COLO829 (cell line): ENCODE measurements at regions not wholly inside any gene's neighbourhood (a gene's known extent, or its start where the extent isn't known, plus 50 kb on each side); places are given as distances from the start of the nearest gene placed in this dataset.

Experiments used
- DNase-seq: peaks from one replicate; pipeline ENCODE4 v3.0.0; 2012; ENCODE audit warnings: low spot score

DNA sequence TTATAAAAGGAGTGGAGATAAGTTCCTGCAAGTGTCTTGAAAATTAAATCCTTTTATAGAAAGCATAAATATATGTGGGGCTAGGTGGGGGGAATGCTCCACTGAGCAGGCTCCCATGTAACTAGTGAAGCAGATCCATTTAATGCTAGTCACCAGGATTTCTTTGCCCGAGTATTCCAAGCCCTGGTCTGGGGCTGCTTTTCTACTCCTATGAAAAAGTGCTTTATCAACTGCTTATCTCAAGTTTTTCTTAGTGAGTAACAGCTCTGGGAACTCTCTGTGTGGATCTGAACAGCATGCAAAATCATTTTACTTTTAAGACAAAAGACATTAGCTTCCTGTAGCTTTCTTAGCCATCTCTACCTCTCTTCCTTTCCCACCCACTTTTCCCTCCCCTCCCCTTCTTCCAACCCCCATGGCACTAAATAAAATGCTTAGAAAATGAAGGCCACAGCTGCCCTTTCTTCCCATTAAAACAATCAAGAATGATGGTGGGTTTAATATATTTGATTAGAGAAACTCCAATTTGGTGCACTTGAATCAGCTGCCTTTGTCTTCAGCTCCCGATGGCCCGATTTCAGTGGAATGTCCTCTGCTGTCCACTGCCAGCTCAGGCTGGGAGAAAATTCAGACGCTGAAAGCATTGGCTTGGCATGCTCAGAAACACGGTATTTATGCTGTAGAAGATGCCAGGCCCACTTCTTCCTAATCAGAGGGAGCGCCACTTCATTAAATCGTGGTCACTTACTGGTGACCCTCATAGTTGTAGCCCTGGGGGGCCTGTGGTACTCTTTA is 475.1 kb downstream of the FOXO1 start:
- no peak for DNase-seq

DNA sequence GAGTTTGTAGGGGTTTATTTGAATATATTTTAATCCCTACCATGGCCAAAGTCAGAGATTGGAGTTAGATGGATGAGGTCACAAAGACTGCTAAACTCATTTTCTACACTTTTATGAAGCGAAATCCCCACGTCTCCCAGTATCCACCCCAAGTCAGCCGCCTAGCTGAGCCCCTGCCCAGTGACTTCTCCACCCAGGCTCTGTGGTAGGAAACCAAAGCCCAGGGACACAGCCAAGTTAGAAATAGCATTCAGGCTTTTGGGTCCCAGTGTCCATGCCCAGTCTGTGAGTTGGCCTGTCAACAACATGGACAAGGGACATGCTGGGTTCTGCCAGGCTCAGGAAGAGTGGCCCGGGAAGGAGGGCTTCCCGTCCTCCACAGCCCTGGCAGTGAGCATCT is 474.0 kb downstream of the FOXO1 start:
- DNase-seq: no peak

GRCh38 chr13:40192858-40193257 is 473.6 kb downstream of the FOXO1 start:
- no peak for DNase-seq

GRCh38 chr13:40193286-40194223 is 472.9 kb downstream of the FOXO1 start:
- no peak for DNase-seq

GRCh38 chr13:40194224-40194806 is 472.1 kb downstream of the FOXO1 start:
- no peak for DNase-seq

DNA sequence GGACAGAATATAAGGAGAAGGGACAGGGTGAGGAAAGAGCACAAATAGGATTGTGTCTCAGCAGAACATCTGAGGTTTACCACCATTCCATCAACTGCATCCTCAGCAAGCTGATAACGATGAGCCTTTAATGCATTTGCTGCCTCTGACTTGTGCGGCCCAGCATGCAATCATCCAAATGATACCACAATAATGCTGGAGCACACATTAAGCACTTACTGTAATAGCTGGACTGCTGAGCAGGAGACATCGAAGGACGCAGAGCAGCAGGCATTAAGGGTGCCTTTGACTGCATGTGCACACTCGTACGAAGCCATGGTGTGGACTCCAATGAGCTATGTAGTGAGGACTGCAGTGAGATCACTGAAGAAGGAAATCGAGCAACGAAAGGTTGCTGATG is 469.4 kb downstream of the FOXO1 start:
- DNase-seq: no peak

DNA sequence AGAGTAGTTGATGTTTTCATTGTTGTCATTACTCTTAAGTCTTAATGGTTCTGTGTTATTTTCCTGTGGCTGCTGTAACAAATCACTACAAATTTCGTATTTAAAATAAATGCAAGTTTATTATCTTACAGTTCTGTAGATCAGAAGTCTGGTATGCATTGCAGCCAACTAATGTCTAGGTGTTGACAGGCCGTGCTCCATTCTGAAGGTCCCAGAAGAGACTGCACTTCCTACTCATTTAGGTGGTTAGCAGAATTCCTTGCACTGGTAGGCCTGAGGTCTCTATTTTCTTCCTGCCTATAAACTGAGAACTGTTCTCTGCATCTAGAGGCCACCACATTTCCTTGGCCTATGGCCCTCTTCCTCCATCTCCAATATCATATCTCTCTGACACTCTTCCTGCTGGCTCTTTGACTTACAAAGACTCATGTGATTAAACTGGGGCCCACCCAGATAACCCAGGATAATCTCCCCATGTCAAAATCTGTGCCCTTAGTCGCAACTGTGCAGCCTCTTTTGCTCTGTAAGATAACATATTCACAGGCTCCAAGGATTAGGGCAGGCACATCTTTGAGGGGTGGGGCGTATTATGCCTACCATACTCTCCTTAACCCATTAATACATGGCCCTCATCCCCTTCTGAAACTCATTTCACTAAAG is 468.4 kb downstream of the FOXO1 start:
- DNase-seq: no peak

DNA sequence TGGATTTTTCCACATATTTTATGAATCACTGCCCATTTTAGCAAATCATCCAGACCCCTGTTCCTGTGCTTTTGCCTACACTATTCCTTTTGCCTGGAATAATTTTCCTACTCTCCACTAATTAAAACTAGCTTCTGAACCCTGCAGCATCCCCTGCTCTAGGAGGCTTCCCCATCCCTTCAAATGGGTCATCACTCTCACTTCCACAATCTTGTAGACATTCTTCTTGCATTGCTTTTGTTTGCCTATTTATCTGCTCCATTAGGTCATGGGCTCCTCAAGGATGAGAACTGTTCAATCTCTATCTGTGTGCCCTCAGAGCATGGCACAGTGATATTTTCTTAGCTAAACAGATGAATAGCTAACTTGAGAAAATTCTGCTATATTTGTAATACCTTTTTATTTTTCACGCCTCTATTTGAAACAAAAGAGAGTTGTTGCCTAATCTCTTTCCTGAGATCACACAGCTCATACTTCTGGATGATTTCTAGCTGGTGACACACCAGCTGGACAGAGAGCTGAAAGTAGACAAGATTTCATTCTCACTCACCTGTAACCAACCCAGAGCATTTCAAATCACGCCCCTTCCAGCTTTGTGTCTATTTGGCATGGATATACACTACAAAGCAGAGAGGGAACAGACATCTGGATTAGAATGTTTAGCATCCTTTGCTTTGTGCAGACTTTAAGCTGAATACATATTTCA is 466.0 kb downstream of the FOXO1 start:
- DNase-seq: no peak

GRCh38 chr13:40204246-40204645 is 462.2 kb downstream of the FOXO1 start:
- DNase-seq: no peak

- DNase-seq: no peak
These were observed 460.6 kb downstream of the FOXO1 start for GRCh38 chr13:40205771-40206240.

- DNase-seq: peak; percentile 73
These were observed 460.0 kb downstream of the FOXO1 start for GRCh38 chr13:40206241-40207000.

- DNase-seq: no peak
These were observed 459.4 kb downstream of the FOXO1 start for GRCh38 chr13:40207001-40207478.

DNA sequence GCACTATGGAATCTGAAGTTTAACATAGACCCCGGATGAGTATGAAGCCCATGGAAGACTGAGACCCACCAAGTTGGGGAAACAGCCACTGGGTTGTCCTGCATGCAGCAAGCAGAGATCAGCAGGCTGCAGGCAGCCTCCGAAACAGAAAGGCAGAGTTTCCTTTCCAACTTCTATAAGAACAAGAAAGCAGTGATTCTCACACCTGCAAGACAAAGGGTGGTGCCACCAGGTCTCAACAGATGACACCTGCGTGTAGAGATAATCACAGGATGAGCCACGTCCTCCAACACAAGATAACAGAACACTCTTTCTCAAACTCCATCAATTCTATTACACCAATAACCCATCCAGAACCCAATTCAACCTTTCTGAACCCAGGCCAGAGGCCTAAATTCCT is 457.9 kb downstream of the FOXO1 start:
- DNase-seq: no peak

- no peak for DNase-seq
These were observed 455.4 kb downstream of the FOXO1 start for GRCh38 chr13:40210865-40211585.

DNA sequence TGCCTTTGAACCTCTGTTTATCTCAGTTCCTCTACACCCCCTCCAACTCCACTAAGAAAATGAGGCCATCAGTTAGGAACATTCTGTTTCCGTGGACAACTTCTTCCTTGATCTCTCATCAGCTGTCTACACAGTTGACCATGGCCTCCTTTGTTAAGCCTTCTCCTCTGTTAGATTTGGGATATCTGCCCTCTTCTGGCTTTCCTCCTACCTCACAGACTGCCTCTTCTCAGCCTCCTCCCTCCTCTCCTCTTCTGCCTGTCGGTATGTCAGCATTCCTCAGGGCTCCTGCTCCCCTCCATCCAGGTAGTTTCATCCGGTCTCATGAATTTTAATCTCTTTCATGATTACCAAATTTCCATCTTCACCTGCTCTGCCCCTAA is 454.9 kb downstream of the FOXO1 start:
- no peak for DNase-seq

GRCh38 chr13:40213779-40214178 is 452.7 kb downstream of the FOXO1 start:
- DNase-seq: no peak

DNA sequence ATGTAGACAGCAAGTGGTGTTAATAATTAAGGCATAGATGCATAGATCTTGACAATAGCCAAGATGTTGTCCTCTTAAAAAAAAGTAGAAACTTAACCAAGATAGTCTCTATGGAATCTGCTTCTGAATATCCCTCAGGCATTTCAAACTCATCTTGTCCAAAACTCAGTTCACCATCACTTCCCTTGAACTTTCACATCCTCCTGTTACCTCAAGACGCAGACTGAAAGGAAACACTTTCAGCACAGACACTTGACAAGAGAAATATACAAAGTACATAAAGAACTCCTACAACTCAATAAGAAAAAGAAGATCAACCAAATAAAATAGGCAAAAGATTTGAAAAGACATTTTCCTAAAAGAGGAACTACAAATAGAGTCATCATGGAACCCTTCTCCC is 451.1 kb downstream of the FOXO1 start:
- DNase-seq: no peak

DNA sequence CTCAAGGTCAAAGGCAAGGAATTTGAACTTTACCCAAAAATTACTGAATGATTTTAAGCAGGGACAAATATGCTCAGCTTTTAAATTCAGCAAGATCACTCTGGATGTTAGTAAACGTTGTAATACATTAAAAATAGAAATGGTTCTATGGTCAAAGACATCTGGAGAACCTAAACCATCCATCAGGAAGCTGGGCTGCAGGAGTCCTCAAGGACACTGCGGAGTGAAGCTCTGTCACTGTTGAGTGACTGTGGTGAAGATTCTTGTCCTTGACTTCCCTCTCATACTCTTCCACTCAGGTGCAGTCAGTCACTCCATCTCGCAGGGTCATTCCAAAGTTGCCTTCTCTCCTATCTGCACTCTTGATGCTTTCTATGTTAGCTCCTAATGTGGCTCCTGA is 450.7 kb downstream of the FOXO1 start:
- DNase-seq: no peak

DNA sequence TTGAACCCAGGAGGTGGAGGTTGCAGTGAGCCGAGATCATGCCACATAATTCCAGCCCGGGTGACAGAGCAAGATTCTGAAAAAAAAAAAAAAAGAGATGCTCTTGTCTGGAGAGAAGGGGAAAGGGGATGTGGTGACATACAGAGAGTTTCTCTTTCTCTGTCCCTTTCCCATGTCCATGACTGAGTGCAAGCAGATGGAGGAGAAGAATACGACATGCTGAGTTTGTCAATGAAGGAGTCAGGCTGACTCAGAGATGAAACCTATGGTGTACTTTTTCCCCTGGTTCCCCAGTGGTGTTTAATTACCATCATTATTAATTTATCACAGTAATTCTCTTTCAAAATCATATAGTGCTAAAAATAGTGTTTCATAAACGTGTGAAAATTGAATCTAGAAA is 448.8 kb downstream of the FOXO1 start:
- DNase-seq: no peak
